ENCODE measurements at regions not wholly inside any gene's neighbourhood (a gene's known extent, or its start where the extent isn't known, plus 50 kb on each side); places are given as distances from the start of the nearest gene placed in this dataset.

DNA sequence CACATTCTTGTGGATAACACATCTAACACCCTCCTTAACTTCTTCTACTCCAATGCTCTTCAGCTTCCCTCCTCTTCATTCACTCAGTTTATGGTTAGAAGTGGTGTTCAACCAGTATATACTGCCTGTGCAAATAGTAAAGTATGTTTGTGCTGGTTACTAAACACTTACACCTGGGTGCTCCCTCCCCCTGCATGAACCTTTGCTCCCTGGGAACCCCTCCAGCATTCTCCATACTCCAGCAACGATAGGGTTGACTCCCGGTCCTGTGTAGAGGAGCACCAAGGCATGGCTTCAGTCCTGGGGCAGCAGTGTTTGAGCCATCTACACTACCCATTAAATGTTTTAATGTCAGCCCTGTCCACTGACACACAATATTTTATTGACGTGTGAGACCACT, 407.5 kb upstream of the DPH6 start:
- H3K4me3 ChIP-seq: no peak overlapping the region
- no peaks in the 10 kb centered on the region for H3K9me3 ChIP-seq
- H3K27ac ChIP-seq: no peak overlapping the region
- no peaks in the 10 kb centered on the region for H3K27me3 ChIP-seq
- H3K4me1 ChIP-seq: no peaks in the 10 kb centered on the region
- intact Hi-C loops (cut with DNase I): no loop called here
- DNase-seq (ENCODE audit: extremely low spot score in 2 of 2): no peak
- TF ChIP-seq CTCF (IDR thresholded peaks at IDR 0.05): no peak
- TF ChIP-seq POLR2A (IDR thresholded peaks at IDR 0.05): no peak
- TF ChIP-seq POLR2AphosphoS5 (IDR thresholded peaks at IDR 0.05; ENCODE audit: insufficient read depth in 1 of 2, low read depth in 1 of 2): no peak
- no peaks in the 10 kb centered on the region for H3K36me3 ChIP-seq

- DNase-seq (ENCODE audit: extremely low spot score in 2 of 2): no peak
- H3K27me3 ChIP-seq: no peaks in the 10 kb centered on the region
Measured at GRCh38 chr15:35956056-35956455, 410.1 kb upstream of the DPH6 start.

GRCh38 chr15:35958021-35958420, 412.1 kb upstream of the DPH6 start:
- no peak for DNase-seq (ENCODE audit: extremely low spot score in 2 of 2)

More at GRCh38 chr15:35956056-35956455, 410.1 kb upstream of the DPH6 start:
- TF ChIP-seq POLR2A (IDR thresholded peaks at IDR 0.05) (no peak), CTCF (IDR thresholded peaks at IDR 0.05) (no peak), POLR2AphosphoS5 (IDR thresholded peaks at IDR 0.05; ENCODE audit: insufficient read depth in 1 of 2, low read depth in 1 of 2) (no peak)
- no peak overlapping the region for H3K27ac ChIP-seq
- H3K4me3 ChIP-seq: no peak overlapping the region
- no peaks in the 10 kb centered on the region for H3K9me3 ChIP-seq
- H3K36me3 ChIP-seq: no peaks in the 10 kb centered on the region
- intact Hi-C loops (cut with DNase I): no loop called here
- H3K4me1 ChIP-seq: no peaks in the 10 kb centered on the region

GRCh38 chr15:35958975-35959374, 413.0 kb upstream of the DPH6 start:
- DNase-seq (ENCODE audit: extremely low spot score in 2 of 2): no peak
- no peaks in the 10 kb centered on the region for H3K27me3 ChIP-seq

More at GRCh38 chr15:35958021-35958420, 412.1 kb upstream of the DPH6 start:
- intact Hi-C loops (cut with DNase I): no loop called here
- no peaks in the 10 kb centered on the region for H3K36me3 ChIP-seq
- no peaks in the 10 kb centered on the region for H3K4me1 ChIP-seq
- no peaks in the 10 kb centered on the region for H3K27me3 ChIP-seq
- H3K27ac ChIP-seq: no peak overlapping the region
- no peaks in the 10 kb centered on the region for H3K9me3 ChIP-seq
- H3K4me3 ChIP-seq: no peak overlapping the region
- TF ChIP-seq CTCF (IDR thresholded peaks at IDR 0.05): no peak
- no peak for TF ChIP-seq POLR2AphosphoS5 (IDR thresholded peaks at IDR 0.05; ENCODE audit: insufficient read depth in 1 of 2, low read depth in 1 of 2)
- TF ChIP-seq POLR2A (IDR thresholded peaks at IDR 0.05): no peak

More at GRCh38 chr15:35958975-35959374, 413.0 kb upstream of the DPH6 start:
- Histone ChIP-seq H3K4me1 (no peaks in the 10 kb centered on the region), H3K36me3 (no peaks in the 10 kb centered on the region), H3K9me3 (no peaks in the 10 kb centered on the region), H3K4me3 (no peak overlapping the region), H3K27ac (no peak overlapping the region)
- intact Hi-C loops (cut with DNase I): no loop called here
- TF ChIP-seq CTCF (IDR thresholded peaks at IDR 0.05) (no peak), POLR2AphosphoS5 (IDR thresholded peaks at IDR 0.05; ENCODE audit: insufficient read depth in 1 of 2, low read depth in 1 of 2) (no peak), POLR2A (IDR thresholded peaks at IDR 0.05) (no peak)

Measured in vagina (tissue), 2 donors.